Activated T-cell treated with anti-CD3 and anti-CD28 coated beads, Interleukin-2, amount 50 U/mL, for 48 hours (primary cell): ENCODE measurements at regions not wholly inside any gene's neighbourhood (a gene's known extent, or its start where the extent isn't known, plus 50 kb on each side); places are given as distances from the start of the nearest gene placed in this dataset.

ENCODE experiments used
- DNase-seq, 2 experiments: peaks; one replicate each; pipeline ENCODE4 v3.0.0-alpha.2; 2020

- no peak for DNase-seq
These were observed 572.9 kb upstream of the PFKP start for GRCh38 chr10:2494399-2494798.

GRCh38 chr10:2488446-2489005 lies 578.8 kb upstream of the PFKP start:
- DNase-seq: no peak

GRCh38 chr10:2487921-2488320 lies 579.4 kb upstream of the PFKP start:
- DNase-seq: no peak

GRCh38 chr10:2478656-2479055 lies 588.7 kb upstream of the PFKP start:
- no peak for DNase-seq

GRCh38 chr10:2476812-2477553 lies 590.4 kb upstream of the PFKP start:
- no peak for DNase-seq

- no peak for DNase-seq
These were observed 591.0 kb upstream of the PFKP start for GRCh38 chr10:2476218-2476811.

GRCh38 chr10:2475711-2476217 lies 591.6 kb upstream of the PFKP start:
- no peak for DNase-seq

- DNase-seq: no peak
These were observed 595.5 kb upstream of the PFKP start for GRCh38 chr10:2471811-2472210.

- DNase-seq: no peak
These were observed 597.5 kb upstream of the PFKP start for GRCh38 chr10:2469802-2470201.

- DNase-seq: no peak
These were observed 602.9 kb upstream of the PFKP start for GRCh38 chr10:2464483-2464882.

GRCh38 chr10:2463316-2463715 lies 604.0 kb upstream of the PFKP start:
- no peak for DNase-seq

- DNase-seq: no peak
These were observed 604.8 kb upstream of the PFKP start for GRCh38 chr10:2462581-2462980.

- DNase-seq: no peak
These were observed 606.5 kb upstream of the PFKP start for GRCh38 chr10:2460812-2461211.

GRCh38 chr10:2459713-2460112 lies 607.6 kb upstream of the PFKP start:
- DNase-seq: no peak

GRCh38 chr10:2456834-2457233 lies 610.5 kb upstream of the PFKP start:
- no peak for DNase-seq

GRCh38 chr10:2445370-2445769 lies 622.0 kb upstream of the PFKP start:
- DNase-seq: no peak

GRCh38 chr10:2439983-2440382 lies 627.4 kb upstream of the PFKP start:
- DNase-seq: no peak

- DNase-seq: no peak
These were observed 628.3 kb upstream of the PFKP start for GRCh38 chr10:2439000-2439399.

GRCh38 chr10:2438248-2438939 lies 629.0 kb upstream of the PFKP start:
- no peak for DNase-seq

- no peak for DNase-seq
These were observed 630.4 kb upstream of the PFKP start for GRCh38 chr10:2436933-2437332.

GRCh38 chr10:2431961-2432360 lies 635.4 kb upstream of the PFKP start:
- no peak for DNase-seq

GRCh38 chr10:2427412-2427811 lies 639.9 kb upstream of the PFKP start:
- no peak for DNase-seq

GRCh38 chr10:2425320-2425719 lies 642.0 kb upstream of the PFKP start:
- no peak for DNase-seq

- DNase-seq: no peak
These were observed 652.8 kb upstream of the PFKP start for GRCh38 chr10:2414562-2414961.
